ENCODE measurements at regions not wholly inside any gene's neighbourhood (a gene's known extent, or its start where the extent isn't known, plus 50 kb on each side); places are given as distances from the start of the nearest gene placed in this dataset.

- H4K20me1 ChIP-seq (ENCODE audit: insufficient read depth, low read length) = no peaks in the 10 kb centered on the region
- in situ Hi-C loops (cut with HindIII; ENCODE audit: extremely low pct_ligation_motif_present, low pct_unique_long_range_greater_than_20kb) = loop anchor here (10.0 kb wide), 1 partner anchor 159 kb away; no protein-coding TSS in a partner anchor
- CTCF ChIA-PET (ENCODE audit: low intra/inter-chr PET ratio, low total read pairs) = no interaction called here
Measured at GRCh38 chr9:543478-543877, 298.0 kb upstream of the DMRT1 start.

More at GRCh38 chr9:543478-543877, 298.0 kb upstream of the DMRT1 start:
- H3K4me3 ChIP-seq (replicated peaks in 1 of 3; ENCODE audit: insufficient read depth in 1 of 3, low read depth in 2 of 3, low read length in 3 of 3) = no peak overlapping the region
- FAIRE-seq (no peak), DNase-seq (ENCODE audit: low spot score) (no peak), ATAC-seq (no peak)
- H3K27me3 ChIP-seq (ENCODE audit: control insufficient read depth in 1 of 2, insufficient read depth in 2 of 2, low read length in 2 of 2) = no peaks in the 10 kb centered on the region
- H3K4me1 ChIP-seq (ENCODE audit: insufficient read depth, low read length) = no peaks in the 10 kb centered on the region
- H3K27ac ChIP-seq (ENCODE audit: extremely low read length, insufficient read depth, low read length) = no peak overlapping the region
- no peaks in the 10 kb centered on the region for H3K79me2 ChIP-seq (ENCODE audit: insufficient read depth, low read length)
- H3K9ac ChIP-seq (ENCODE audit: insufficient read depth, low read depth, low read length) = no peak overlapping the region
- no peaks in the 10 kb centered on the region for H3K9me3 ChIP-seq (ENCODE audit: low read length)
- H3K4me2 ChIP-seq (ENCODE audit: low read depth, low read length) = no peak overlapping the region
- POLR2A ChIA-PET = no interaction called here
- WGBS (ENCODE audit: low lambda C conversion rate) = 65% methylated on average over 4 of the region's 4 CpGs
- intact Hi-C loops (cut with micrococcal nuclease; ENCODE audit: unreplicated experiment) = no loop called here
- H3K36me3 ChIP-seq (replicated peaks in 1 of 2; ENCODE audit: control insufficient read depth in 1 of 2, insufficient read depth in 2 of 2, low read length in 2 of 2) = no peaks in the 10 kb centered on the region
- TF ChIP-seq ZBTB43 (CRISPR knock-in tag; conservative IDR thresholded peaks at IDR 0.05) (no peak), CBX1 (IDR thresholded peaks at IDR 0.05; ENCODE audit: low read depth) (no peak), MAFK (conservative IDR thresholded peaks at IDR 0.05 in 1 of 2, IDR thresholded peaks at IDR 0.05 in 1 of 2; ENCODE audit: low read length in 2 of 2) (no peak), NFE2L1 (CRISPR knock-in tag; IDR thresholded peaks at IDR 0.05; ENCODE audit: borderline replicate concordance) (no peak), ZBTB2 (CRISPR knock-in tag; IDR thresholded peaks at IDR 0.05; ENCODE audit: low read depth) (no peak), BHLHE40 (IDR thresholded peaks at IDR 0.05; ENCODE audit: low read length) (no peak), USF2 (IDR thresholded peaks at IDR 0.05; ENCODE audit: low read depth, low read length) (no peak), USF2 (CRISPR knock-in tag; IDR thresholded peaks at IDR 0.05; ENCODE audit: borderline replicate concordance) (no peak), ZNF562 (CRISPR knock-in tag; IDR thresholded peaks at IDR 0.05; ENCODE audit: borderline replicate concordance) (no peak), NR1H2 (CRISPR knock-in tag; IDR thresholded peaks at IDR 0.05; ENCODE audit: borderline replicate concordance, low read depth) (no peak), ZXDC (CRISPR knock-in tag; IDR thresholded peaks at IDR 0.05) (no peak)
- no peak overlapping the region for H2AFZ ChIP-seq (ENCODE audit: low read length)
- no TSS peak for BruUV-seq (replicated peaks)

Measured in HepG2 (cell line).